Motor neuron (in vitro differentiated cells): ENCODE measurements at regions not wholly inside any gene's neighbourhood (a gene's known extent, or its start where the extent isn't known, plus 50 kb on each side); places are given as distances from the start of the nearest gene placed in this dataset.

Source experiments
- ATAC-seq, 8 experiments: fragments of 200-7000 bp; cut with Tn5 transposase; replicated peaks in 6 of 8; 2 replicates each; pipeline ENCODE4 v1.8.0; 2021; ENCODE audit warnings: mild to moderate bottlenecking in 8 of 8, moderate library complexity in 8 of 8
- H3K27ac ChIP-seq, 2 donors: fragments of 250-450 bp; sonication (Bioruptor Pico); 2 replicates each; pipeline ENCODE4 v1.9.0; 2021; ENCODE audit warnings: antibody characterized with exemption in 2 of 2, mild to moderate bottlenecking in 2 of 2, moderate library complexity in 1 of 2
- H3K4me1 ChIP-seq, 2 donors: fragments of 250-450 bp; sonication (Bioruptor Pico); replicated peaks in 1 of 2; 2 replicates each; pipeline ENCODE4 v1.6.1; 2021; ENCODE audit warnings: antibody characterized with exemption in 2 of 2, mild to moderate bottlenecking in 2 of 2, moderate library complexity in 1 of 2
- H3K4me3 ChIP-seq, 5 donors: fragments of 250-450 bp; sonication (Bioruptor Pico); 2 replicates each; pipeline ENCODE4 v1.9.0; 2021; ENCODE audit warnings: antibody characterized with exemption in 5 of 5, mild to moderate bottlenecking in 5 of 5, moderate library complexity in 4 of 5
- WGBS, 10 experiments: fragments of 450-650 bp; shearing (Covaris generic); methylation state at CpG; one replicate each; pipeline ENCODE4 v1.0.0; 2022; 5-methylcytosine and 5-hydroxymethylcytosine counted together
- in situ Hi-C, 9 experiments: fragments of 400-800 bp; cut with MboI; loops; one replicate each; pipeline ENCODE4 v1.15.0; 2021; ENCODE audit warnings: low sequenced_read_pairs in 9 of 9, low pct_unique_long_range_greater_than_20kb in 2 of 9; ENCODE audit not compliant: unreplicated experiment in 9 of 9

- in situ Hi-C loops: loop anchor here in 2 of 9 experiments (10.0 to 25.0 kb wide), 3 partner anchors 70 to 1617 kb away; a partner anchor contains a TSS
- Histone ChIP-seq H3K4me3 (peak overlapping the region; percentile 62 to 96 (median 83)), H3K4me1 (peaks cover 0 to 8% of the 10 kb centered on the region in 2 donors), H3K27ac (no peak overlapping the region)
- WGBS, 10 experiments: 2 to 41% (median 13%) methylated on average over 3 to 8 of the region's 8 CpGs
- no peak for ATAC-seq
Measured at GRCh38 chr6:26194816-26195375, 107.7 kb downstream of the HFE start.

- peak; percentile 33 to 56 (median 46) for ATAC-seq
- in situ Hi-C loops: loop anchor here in 2 of 9 experiments (10.0 to 25.0 kb wide), 3 partner anchors 71 to 1617 kb away; a partner anchor contains a TSS
- Histone ChIP-seq H3K4me1 (peaks cover 0 to 8% of the 10 kb centered on the region in 2 donors), H3K27ac (peak overlapping the region in 1 of 2 donors; percentile 19), H3K4me3 (peak overlapping the region; percentile 62 to 96 (median 83))
- WGBS, 10 experiments: 0 to 66% (median 5%) methylated on average over 3 to 19 of the region's 23 CpGs
Measured at GRCh38 chr6:26195376-26195923, 108.2 kb downstream of the HFE start.

DNA sequence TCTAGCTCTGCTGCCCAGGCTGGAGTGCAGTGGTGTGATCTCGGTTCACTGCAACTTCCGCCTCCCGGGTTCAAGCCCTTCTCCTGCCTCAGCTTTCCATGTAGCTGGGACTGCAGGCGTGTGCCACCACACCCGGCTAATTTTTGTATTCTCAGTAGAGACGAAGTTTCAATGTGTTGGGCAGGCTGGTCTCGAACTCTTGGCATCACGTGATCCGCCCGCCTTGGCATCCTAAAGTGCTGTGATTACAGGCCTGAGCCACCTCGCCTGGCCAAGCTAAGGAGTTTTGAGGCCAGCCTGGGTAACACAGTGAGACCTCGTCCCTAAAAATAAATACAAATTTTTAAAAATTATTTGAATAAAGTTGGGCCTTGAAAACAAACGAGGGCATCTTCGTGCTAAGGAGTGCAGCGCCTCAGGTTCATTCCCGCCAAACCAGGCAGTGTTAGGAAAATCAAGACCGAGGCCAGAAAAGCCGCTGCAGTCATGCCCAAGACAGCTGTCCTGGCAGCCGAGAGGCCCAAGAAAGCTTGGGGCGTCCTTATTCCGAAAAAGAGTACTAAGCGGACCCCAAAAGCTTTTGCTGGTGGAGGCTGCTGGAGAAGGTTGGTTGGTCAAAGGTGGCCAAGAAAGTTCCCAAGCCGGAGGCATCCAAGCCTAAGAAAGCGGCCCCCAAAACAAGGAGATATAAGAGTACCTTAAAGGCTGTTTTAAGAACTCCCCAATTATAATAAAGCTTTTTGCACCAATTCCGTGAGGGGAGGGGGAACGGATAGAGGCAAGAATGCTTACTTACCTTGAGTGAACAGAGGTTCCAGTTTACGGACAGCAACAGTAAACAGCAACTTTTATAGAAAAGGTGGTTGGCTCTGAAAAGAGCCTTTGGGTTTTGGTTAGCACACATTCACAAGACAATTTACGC lies 109.0 kb downstream of the HFE start:
- H3K4me3 ChIP-seq: peak overlapping the region; percentile 62 to 96 (median 83)
- WGBS, 10 experiments: 0 to 23% (median 5%) methylated on average over 7 to 21 of the region's 28 CpGs; no CpG with 5 or more reads in 3 of the 10 experiments
- H3K4me1 ChIP-seq: peaks cover 0 to 10% of the 10 kb centered on the region in 2 donors
- in situ Hi-C loops: loop anchor here in 2 of 9 experiments (10.0 to 25.0 kb wide), 3 partner anchors 71 to 1616 kb away; a partner anchor contains a TSS
- peak overlapping the region; percentile 0 to 19 for H3K27ac ChIP-seq
- peak in 2 of 8 experiments; percentile 0 for ATAC-seq

DNA sequence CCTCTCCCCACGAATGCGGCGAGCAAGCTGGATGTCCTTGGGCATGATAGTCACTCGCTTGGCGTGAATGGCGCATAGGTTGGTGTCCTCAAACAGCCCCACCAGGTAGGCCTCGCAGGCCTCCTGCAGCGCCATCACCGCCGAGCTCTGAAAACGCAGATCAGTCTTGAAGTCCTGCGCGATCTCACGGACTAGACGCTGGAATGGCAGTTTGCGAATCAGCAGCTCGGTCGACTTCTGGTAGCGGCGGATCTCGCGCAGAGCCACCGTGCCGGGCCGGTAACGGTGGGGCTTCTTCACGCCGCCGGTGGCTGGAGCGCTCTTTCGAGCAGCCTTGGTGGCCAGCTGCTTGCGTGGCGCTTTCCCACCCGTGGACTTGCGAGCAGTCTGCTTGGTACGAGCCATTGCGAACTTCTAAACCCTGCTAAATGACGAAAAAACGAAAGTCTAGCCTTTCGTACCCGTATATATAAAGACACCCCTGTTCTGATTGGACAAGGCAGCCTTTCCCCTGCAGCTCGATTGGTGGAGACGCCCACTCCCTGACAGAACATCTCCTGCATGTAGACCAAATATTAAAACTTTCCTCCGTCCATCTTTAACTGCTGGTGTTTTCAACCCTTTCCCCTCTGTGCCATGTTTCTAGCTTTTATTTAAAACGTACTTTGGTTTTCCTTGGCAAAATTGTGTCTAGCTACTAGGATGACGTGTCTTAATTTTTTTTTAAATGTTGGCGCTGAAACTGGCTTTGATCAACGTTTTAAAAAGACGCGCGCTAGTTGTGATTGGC lies 109.8 kb downstream of the HFE start:
- peak; percentile 39 to 63 (median 54) for ATAC-seq
- in situ Hi-C loops: loop anchor here in 2 of 9 experiments (10.0 to 25.0 kb wide), 3 partner anchors 72 to 1615 kb away; a partner anchor contains a TSS
- H3K27ac ChIP-seq: peak overlapping the region in 1 of 2 donors; percentile 12
- peak overlapping the region; percentile 62 to 96 (median 83) for H3K4me3 ChIP-seq
- H3K4me1 ChIP-seq: peaks cover 0 to 10% of the 10 kb centered on the region in 2 donors
- WGBS, 10 experiments: 0 to 13% (median 4%) methylated on average over 3 to 20 of the region's 51 CpGs; no CpG with 5 or more reads in 1 of the 10 experiments

DNA sequence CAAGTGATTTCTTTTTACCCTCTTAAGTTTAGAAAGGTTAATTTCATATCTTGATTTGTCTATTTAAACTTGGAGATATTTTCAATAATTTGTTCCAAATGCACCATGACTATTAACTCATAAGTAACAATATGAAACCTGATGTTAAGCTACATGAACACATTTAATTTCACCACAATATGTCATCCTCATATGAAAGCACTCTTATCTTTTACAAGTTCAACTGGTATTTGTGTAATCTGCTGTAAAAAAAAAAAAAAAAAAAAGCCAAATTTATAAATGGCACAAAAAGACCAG lies 110.4 kb downstream of the HFE start:
- in situ Hi-C loops: loop anchor here in 2 of 9 experiments (10.0 to 25.0 kb wide), 3 partner anchors 73 to 1615 kb away; a partner anchor contains a TSS
- H3K27ac ChIP-seq: no peak overlapping the region
- H3K4me3 ChIP-seq: peak overlapping the region; percentile 62 to 96 (median 83)
- no peak for ATAC-seq
- H3K4me1 ChIP-seq: peaks cover 0 to 10% of the 10 kb centered on the region in 2 donors

GRCh38 chr6:26197933-26198721 lies 110.9 kb downstream of the HFE start:
- Histone ChIP-seq H3K27ac (peak overlapping the region in 1 of 2 donors; percentile 54), H3K4me3 (peak overlapping the region; percentile 62 to 96 (median 83)), H3K4me1 (peaks cover 2 to 13% of the 10 kb centered on the region in 2 donors)
- ATAC-seq: no peak
- WGBS, 10 experiments: 0 to 2% (median 1%) methylated on average over 6 to 25 of the region's 26 CpGs
- in situ Hi-C loops: loop anchor here in 2 of 9 experiments (10.0 to 25.0 kb wide), 3 partner anchors 73 to 1614 kb away; a partner anchor contains a TSS

- Histone ChIP-seq H3K27ac (peak overlapping the region; percentile 8 to 54), H3K4me3 (peak overlapping the region; percentile 62 to 96 (median 83)), H3K4me1 (peaks cover 5 to 19% of the 10 kb centered on the region in 2 donors)
- 0 to 8% (median 0%) methylated on average over 2 to 10 of the region's 12 CpGs; no CpG with 5 or more reads in 3 of the 10 experiments for WGBS, 10 experiments
- in situ Hi-C loops: loop anchor here in 2 of 9 experiments (10.0 to 25.0 kb wide), 3 partner anchors 74 to 1614 kb away; a partner anchor contains a TSS
- ATAC-seq: peak in 7 of 8 experiments; percentile 1 to 8 (median 1)
Measured at GRCh38 chr6:26198722-26199056, 111.5 kb downstream of the HFE start.

GRCh38 chr6:26199057-26199772 lies 112.0 kb downstream of the HFE start:
- peak; percentile 57 to 81 (median 74) for ATAC-seq
- WGBS, 10 experiments: 0 to 2% (median 0%) methylated on average over 4 to 31 of the region's 42 CpGs
- in situ Hi-C loops: loop anchor here in 2 of 9 experiments (10.0 to 25.0 kb wide), 3 partner anchors 74 to 1613 kb away; a partner anchor contains a TSS
- Histone ChIP-seq H3K4me3 (peak overlapping the region; percentile 62 to 96 (median 83)), H3K4me1 (peaks cover 5 to 21% of the 10 kb centered on the region in 2 donors), H3K27ac (peak overlapping the region; percentile 61 to 79)

DNA sequence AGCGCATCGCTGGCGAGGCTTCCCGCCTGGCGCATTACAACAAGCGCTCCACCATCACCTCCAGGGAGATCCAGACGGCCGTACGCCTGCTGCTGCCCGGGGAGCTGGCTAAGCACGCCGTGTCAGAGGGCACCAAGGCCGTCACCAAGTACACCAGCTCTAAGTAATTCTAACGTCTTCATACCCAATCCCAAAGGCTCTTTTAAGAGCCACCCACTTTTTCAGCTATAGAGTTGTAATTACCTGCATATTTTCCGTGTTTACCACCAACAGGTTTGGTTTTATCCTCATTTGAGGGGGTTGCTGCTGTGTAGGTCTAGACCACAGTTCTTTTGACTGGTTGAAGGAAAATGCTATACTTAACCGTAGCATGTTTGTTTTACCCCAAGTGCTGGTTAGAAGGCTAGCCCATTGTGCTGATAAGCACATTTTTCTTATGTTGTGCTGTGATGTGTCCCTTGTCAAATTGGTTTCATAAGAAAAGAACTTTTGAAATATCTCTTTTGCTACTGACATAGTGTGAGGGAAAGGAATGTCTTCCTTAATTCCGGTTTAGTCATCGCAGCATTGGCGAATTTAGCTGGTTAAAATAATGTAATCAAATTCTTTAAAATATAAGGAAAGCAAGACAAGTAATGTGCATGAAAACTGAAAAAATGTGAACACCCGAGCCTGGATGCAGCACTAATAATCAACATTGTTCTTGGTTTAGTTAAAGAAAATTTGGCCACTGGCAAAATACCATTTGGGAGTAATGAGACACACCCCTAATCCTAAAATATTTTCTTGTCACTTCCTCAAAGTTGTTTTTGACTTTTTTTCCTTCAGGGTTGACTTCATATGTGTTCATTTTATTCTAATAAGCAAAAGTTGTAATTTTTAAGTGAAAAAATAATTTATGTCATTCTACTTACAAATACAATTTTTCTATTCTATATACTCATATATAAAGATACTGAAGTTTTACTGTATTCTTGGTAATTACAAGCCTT lies 112.8 kb downstream of the HFE start:
- in situ Hi-C loops: loop anchor here in 3 of 9 experiments (10.0 to 25.0 kb wide), 4 partner anchors 75 to 1612 kb away; a partner anchor contains a TSS
- H3K4me1 ChIP-seq: peaks cover 5 to 21% of the 10 kb centered on the region in 2 donors
- H3K27ac ChIP-seq: peak overlapping the region; percentile 61 to 79
- peak in 5 of 8 experiments; percentile 1 to 11 (median 7) for ATAC-seq
- WGBS, 10 experiments: 0 to 19% (median 6%) methylated on average over 1 to 10 of the region's 20 CpGs
- H3K4me3 ChIP-seq: peak overlapping the region; percentile 62 to 96 (median 83)
